DND-41 (cell line): ENCODE measurements at regions not wholly inside any gene's neighbourhood (a gene's known extent, or its start where the extent isn't known, plus 50 kb on each side); places are given as distances from the start of the nearest gene placed in this dataset.

Experiments
- ATAC-seq: fragments of 200-7000 bp; cut with Tn5 transposase; 3 replicates; pipeline ENCODE4 v1.9.1; 2021; ENCODE audit warnings: low read depth; ENCODE audit not compliant: insufficient read depth
- DNase-seq: peaks from one replicate; pipeline ENCODE4 v3.0.0-alpha.2; 2020
- H2AFZ ChIP-seq: 2 replicates; pipeline ENCODE4 v1.6.0; 2012; ENCODE audit warnings: low read depth, low read length
- H3K27ac ChIP-seq: 2 replicates; pipeline ENCODE4 v1.5.1; 2012; ENCODE audit warnings: low read length, inconsistent platforms
- H3K27me3 ChIP-seq: fragments of 200-600 bp; sonication (generic); 2 replicates; pipeline ENCODE4 v1.6.0; 2012; ENCODE audit warnings: low read length, mild to moderate bottlenecking, inconsistent platforms; ENCODE audit not compliant: insufficient read depth, poor library complexity
- H3K36me3 ChIP-seq: 2 replicates; pipeline ENCODE4 v1.5.1; 2012; ENCODE audit warnings: low read length, inconsistent platforms; ENCODE audit not compliant: insufficient read depth
- H3K4me1 ChIP-seq: 2 replicates; pipeline ENCODE4 v1.5.1; 2012; ENCODE audit warnings: mild to moderate bottlenecking, low read length; ENCODE audit not compliant: insufficient read depth
- H3K4me2 ChIP-seq: 2 replicates; pipeline ENCODE4 v1.6.0; 2012; ENCODE audit warnings: mild to moderate bottlenecking, moderate library complexity, low read length, inconsistent platforms; ENCODE audit not compliant: insufficient read depth
- H3K4me3 ChIP-seq, 2 experiments: fragments of 200-600 bp in 1 of 2; shearing (Covaris generic) in 1 of 2; 2 replicates each; pipeline ENCODE4 v1.5.1; 2012 to 2016; ENCODE audit warnings: inconsistent platforms in 2 of 2, low read length in 2 of 2, mild to moderate bottlenecking in 2 of 2, low read depth in 1 of 2, moderate library complexity in 1 of 2
- H3K79me2 ChIP-seq: 2 replicates; pipeline ENCODE4 v1.6.0; 2012; ENCODE audit warnings: low read length, inconsistent platforms; ENCODE audit not compliant: insufficient read depth
- H3K9ac ChIP-seq: 2 replicates; pipeline ENCODE4 v1.6.0; 2012; ENCODE audit warnings: low read depth, mild to moderate bottlenecking, inconsistent platforms, low read length, moderate library complexity
- H3K9me3 ChIP-seq: 2 replicates; pipeline ENCODE4 v1.5.1; 2012; ENCODE audit warnings: low read length, moderate library complexity, mild to moderate bottlenecking, inconsistent platforms; ENCODE audit not compliant: insufficient read depth, severe bottlenecking
- H4K20me1 ChIP-seq: 2 replicates; pipeline ENCODE4 v1.6.0; 2012; ENCODE audit warnings: low read length; ENCODE audit not compliant: insufficient read depth
- CTCF ChIP-seq: IDR thresholded peaks from 2 replicates; pipeline ENCODE4 v1.5.1; 2012; ENCODE audit warnings: borderline replicate concordance, low read length, moderate library complexity, mild to moderate bottlenecking; ENCODE audit not compliant: poor library complexity, severe bottlenecking; ENCODE audit errors: extremely low read depth
- EZH2 ChIP-seq: IDR thresholded peaks from 3 replicates; pipeline ENCODE4 v1.6.1; 2012; ENCODE audit warnings: borderline replicate concordance, low read depth, mild to moderate bottlenecking, moderate library complexity, low read length, inconsistent platforms; ENCODE audit not compliant: severe bottlenecking

GRCh38 chr1:228923973-228924686 is 188.9 kb downstream of the RHOU start:
- Histone ChIP-seq H4K20me1 (no peaks in the 10 kb centered on the region), H3K4me2 (no peak overlapping the region), H3K27ac (no peak overlapping the region), H3K4me1 (no peaks in the 10 kb centered on the region), H3K27me3 (no peaks in the 10 kb centered on the region), H3K9me3 (no peaks in the 10 kb centered on the region), H3K36me3 (no peaks in the 10 kb centered on the region), H3K4me3 (no peak overlapping the region), H3K79me2 (no peaks in the 10 kb centered on the region), H2AFZ (no peak overlapping the region), H3K9ac (no peak overlapping the region)
- TF ChIP-seq CTCF, result no peak
- TF ChIP-seq EZH2, result no peak
- DNase-seq, result no peak
- no peak for ATAC-seq

GRCh38 chr1:228925691-228926090 is 190.4 kb downstream of the RHOU start:
- no peak overlapping the region for H3K4me2 ChIP-seq
- H3K4me1 ChIP-seq, result no peaks in the 10 kb centered on the region
- ATAC-seq (no peak), DNase-seq (no peak)
- no peak overlapping the region for H3K4me3 ChIP-seq
- H2AFZ ChIP-seq, result no peak overlapping the region
- TF ChIP-seq CTCF (no peak), EZH2 (no peak)
- no peaks in the 10 kb centered on the region for H3K27me3 ChIP-seq
- no peaks in the 10 kb centered on the region for H3K36me3 ChIP-seq
- no peaks in the 10 kb centered on the region for H3K9me3 ChIP-seq
- no peak overlapping the region for H3K9ac ChIP-seq
- H3K27ac ChIP-seq, result no peak overlapping the region
- H3K79me2 ChIP-seq, result no peaks in the 10 kb centered on the region
- no peaks in the 10 kb centered on the region for H4K20me1 ChIP-seq

GRCh38 chr1:228927421-228927820 is 192.1 kb downstream of the RHOU start:
- H2AFZ ChIP-seq, result no peak overlapping the region
- no peak overlapping the region for H3K9ac ChIP-seq
- DNase-seq (no peak), ATAC-seq (no peak)
- no peaks in the 10 kb centered on the region for H3K36me3 ChIP-seq
- H3K79me2 ChIP-seq, result no peaks in the 10 kb centered on the region
- H4K20me1 ChIP-seq, result no peaks in the 10 kb centered on the region
- TF ChIP-seq CTCF (no peak), EZH2 (no peak)
- no peak overlapping the region for H3K4me2 ChIP-seq
- no peak overlapping the region for H3K27ac ChIP-seq
- no peaks in the 10 kb centered on the region for H3K9me3 ChIP-seq
- H3K4me1 ChIP-seq, result no peaks in the 10 kb centered on the region
- H3K4me3 ChIP-seq, result no peak overlapping the region
- peaks cover 3% of the 10 kb centered on the region for H3K27me3 ChIP-seq
